GM19395 (cell line): ENCODE measurements at regions not wholly inside any gene's neighbourhood (a gene's known extent, or its start where the extent isn't known, plus 50 kb on each side); places are given as distances from the start of the nearest gene placed in this dataset.

Source experiments
- ATAC-seq: cut with Tn5 transposase; IDR thresholded peaks from one replicate; pipeline ENCODE4 v1.9.1; 2021; ENCODE audit warnings: mild to moderate bottlenecking, moderate library complexity; ENCODE audit not compliant: unreplicated experiment

DNA sequence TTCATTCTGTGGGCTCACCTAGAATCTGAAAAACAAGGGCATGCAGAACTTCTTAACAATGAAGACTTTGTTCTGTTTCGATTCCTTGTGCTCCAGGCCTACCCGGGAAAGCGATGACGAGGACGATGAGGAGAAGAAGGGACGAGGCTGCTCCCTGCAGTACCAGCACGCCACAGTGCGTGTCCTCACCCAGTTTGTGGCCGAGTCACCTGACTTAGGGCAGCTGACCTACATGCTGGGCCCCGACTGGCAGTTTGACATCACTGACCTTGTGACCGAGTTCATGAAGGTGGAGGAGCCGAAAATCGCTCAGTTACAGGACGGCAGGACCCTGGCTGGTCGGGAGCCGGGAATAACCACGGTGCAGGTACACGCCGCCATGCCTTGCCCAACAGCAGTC lies 585.4 kb downstream of the AACS start:
- ATAC-seq: no peak

DNA sequence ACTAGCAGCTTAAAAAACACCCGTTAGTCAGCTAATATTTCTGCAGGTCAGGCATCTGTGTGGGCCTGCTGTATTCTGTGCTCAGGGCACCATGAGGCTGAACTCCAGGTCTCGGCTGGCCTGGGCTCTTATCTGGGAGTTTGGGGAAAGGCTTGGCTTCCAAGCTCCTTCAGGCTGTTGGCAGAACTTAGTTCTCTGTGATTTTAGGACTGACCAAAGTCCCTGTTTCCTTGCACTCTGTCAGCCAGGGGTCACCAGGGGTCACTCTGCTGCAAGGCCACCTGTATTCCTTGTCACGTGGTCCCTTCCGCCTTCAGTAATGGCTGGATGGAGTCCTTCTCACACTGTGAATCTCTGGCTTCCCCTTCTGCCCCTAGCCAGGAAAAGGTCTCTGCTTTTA lies 586.4 kb downstream of the AACS start:
- no peak for ATAC-seq

DNA sequence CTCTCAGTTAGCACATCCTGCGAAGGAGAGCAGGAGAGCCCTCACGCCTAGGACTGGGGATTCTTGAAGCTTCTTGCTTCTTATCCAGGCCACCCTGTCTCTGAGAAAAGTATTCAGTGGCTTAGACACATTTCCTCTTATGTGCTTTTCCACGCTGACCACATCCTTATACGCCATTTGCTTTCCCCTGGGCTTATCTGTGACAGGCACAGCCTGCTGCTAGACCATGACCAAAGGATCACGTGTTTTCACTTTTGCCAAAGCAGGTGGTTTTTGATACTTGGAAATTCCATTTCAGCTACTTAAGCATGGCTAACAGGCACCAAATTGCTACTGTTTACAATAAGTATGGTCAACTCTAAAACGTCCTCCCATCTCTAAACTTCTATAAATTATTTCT lies 587.4 kb downstream of the AACS start:
- no peak for ATAC-seq

DNA sequence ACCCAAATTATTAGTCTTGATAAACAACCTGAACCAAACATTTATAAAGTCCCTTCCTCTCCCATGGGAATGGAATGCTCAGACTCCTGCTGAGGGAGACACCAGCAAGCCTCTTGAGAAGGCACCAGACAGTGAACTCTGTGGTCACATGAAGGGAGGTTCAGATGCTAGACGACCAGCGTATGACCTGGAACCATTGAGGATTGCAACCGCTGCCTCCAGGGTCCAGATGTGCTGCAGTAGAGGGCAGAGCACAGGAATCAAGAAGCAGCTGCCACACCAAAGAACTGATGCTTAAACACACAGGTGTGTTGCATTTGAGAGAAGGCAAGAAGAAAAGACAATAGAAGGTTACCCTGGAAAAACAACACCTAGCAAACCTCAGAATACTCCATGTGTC lies 592.4 kb downstream of the AACS start:
- ATAC-seq: no peak

DNA sequence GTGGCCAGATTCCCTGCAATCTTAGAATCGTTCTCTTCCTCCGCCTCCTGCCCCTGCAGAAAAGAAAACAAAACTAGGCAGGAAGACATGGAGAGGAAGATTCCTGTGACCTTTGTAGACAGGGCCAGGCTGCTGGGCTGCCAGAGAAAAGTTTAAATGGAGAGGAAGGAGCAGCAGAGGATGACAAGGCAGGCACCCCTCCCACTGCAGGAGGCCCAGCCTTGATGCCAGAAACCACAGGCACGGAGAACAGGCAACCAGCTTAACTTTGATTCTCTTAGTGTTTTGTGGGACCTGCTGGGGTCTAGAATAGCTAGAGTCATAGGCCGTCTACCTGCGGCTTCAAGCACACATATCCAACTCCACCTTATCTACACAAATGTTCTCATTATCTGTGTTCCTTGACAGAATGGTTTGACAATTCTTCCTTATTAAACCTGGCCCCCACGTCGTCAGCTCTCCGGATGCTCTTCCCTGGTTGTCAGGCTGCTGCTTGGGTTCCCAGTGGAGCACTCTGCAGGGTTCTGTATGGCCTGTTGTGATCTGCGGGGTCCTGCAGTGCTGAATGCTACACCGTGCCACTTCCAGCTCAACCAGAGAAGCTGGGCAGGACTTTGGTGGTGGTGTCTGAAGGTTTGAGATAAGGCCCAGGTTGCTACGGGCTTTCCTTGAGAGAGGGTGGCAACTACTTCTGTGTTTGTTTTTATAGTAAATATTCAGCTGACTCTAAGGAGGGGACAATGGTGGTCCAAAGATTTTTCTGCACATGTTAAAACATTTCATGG lies 609.5 kb downstream of the AACS start:
- ATAC-seq: no peak

DNA sequence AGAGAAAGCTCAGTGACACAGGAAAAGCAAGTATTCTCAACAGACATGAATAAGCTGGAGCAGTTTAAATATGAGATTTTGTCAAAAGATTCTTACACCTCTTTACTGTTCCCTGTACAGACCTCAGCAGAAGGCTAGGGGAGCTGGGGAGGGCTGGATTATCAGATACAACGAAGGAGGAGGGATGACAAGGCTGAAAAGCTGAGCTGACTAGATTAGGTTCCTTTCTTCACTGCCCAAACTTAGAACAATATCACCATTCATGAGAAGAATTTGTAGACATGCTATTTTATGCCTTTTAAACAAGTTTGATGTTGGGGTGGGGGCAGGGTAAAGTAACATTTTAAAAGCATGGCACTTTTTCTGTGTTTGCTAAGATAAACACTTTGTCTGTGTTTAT lies 611.1 kb downstream of the AACS start:
- ATAC-seq: no peak

DNA sequence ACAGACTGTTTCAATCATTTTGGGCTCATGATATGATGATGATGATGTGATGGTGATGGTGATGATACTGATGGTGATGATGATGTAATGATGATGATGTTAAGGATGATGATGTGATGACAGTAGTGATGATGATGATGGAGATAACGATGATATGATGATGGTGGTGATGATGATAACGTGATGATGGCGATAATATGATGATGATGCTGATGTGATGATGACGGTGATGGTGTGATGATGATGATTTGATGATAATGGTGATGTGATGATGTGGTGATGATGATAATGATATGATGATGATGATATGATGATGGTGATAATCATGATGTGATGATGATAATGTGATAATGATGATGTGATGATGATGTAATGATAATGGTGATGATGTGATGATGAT lies 612.6 kb downstream of the AACS start:
- no peak for ATAC-seq

DNA sequence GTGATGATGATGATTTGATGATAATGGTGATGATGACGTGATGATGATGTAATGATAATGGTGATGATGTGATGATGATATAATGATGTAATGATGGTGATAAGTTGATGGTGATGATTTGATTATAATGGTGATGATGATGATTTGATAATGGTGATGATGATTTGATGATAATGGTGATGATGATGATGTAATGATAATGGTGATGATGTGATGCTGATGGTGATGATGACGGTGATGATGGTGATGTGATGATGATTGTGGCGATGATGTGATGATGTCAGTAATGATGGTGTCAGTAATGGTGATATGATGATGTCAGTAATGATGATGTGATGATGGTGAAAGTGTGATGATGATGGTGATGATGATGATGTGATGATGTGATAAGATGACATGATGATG lies 613.4 kb downstream of the AACS start:
- ATAC-seq: no peak

DNA sequence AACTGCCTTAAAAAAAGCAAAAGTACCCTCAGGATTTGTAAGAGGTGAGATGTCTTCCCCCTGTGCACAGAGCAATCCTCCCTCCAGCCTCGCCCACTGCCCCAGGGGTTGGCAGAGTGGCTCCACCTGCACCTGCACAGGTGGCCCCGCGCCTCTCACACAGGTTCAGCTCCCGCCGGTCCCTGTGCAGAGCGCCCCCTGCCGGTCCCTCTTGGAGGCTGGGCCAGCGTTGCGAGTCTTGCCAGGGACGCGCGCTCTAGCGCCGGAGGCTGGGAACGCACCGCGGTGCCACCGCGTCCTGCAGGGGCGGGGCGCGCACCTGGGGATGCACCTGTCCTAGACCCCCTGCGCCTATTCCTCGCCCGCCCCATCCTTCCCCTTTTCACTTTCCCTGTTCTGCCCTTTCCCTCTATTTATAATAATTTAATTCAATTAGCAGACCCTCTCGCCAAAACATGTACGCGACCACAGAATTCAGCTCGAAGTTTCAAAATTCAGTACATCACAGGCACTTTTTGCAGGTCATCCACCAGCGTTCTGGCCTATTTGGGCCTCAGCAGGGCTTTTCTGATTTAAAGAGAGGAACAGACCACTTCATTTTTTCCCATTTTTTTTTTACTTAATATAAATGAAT lies 618.6 kb downstream of the AACS start:
- ATAC-seq: peak; percentile 83

DNA sequence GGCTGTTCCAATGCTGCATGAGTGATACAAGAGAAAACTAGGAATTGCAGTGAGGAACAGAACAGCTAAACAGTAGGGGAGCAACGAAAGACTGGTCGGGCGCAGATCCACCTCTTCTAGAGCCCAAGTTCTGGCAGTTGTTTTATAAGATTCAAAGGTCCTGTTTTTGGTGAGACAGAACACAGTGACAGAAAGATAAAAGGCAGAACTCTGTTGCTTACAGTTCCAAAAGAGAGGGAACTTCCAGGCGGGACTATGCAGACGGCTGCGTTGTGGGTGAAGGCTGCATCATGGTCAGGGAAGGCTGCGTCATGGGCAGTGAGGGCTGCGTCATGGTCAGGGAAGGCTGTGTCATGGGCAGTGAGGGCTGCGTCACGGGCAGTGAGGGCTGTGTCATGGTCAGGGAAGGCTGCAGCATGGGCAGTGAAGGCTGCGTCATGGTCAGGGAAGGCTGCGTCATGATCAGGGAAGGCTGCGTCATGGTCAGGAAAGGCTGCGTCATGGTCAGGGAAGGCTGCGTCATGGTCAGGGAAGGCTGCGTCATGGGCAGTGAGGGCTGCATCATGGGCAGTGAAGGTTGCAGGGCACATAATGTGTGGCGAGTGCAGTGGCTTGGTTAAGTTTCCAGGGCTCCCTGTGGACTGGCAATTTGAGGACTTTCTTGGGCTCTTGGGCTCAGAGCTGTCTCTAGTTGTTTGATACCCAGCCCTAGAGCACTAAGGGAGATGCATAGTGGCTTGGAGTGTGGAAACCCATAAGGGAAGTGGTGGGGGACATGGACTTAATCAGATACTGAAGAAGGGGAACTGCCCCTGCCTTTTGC lies 619.9 kb downstream of the AACS start:
- ATAC-seq: no peak

DNA sequence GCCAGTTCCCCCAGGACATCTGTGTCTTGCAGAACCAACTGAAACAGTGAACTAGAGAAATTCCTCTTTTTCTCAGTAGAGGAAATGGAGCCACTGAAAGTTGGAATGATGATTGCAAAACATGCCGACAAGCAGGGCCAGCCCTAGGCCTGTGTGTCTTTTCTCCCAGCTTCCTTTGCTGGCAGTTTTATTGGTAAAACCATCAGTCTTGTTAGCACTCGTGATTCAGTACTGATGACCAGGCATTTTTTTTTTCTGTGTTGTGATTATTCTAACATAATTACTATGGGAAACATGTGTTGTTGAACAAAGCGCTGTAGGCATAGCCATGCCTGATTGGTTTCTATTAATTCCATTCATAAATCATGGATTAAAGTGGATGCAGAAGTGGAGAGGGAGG lies 620.7 kb downstream of the AACS start:
- ATAC-seq: no peak

DNA sequence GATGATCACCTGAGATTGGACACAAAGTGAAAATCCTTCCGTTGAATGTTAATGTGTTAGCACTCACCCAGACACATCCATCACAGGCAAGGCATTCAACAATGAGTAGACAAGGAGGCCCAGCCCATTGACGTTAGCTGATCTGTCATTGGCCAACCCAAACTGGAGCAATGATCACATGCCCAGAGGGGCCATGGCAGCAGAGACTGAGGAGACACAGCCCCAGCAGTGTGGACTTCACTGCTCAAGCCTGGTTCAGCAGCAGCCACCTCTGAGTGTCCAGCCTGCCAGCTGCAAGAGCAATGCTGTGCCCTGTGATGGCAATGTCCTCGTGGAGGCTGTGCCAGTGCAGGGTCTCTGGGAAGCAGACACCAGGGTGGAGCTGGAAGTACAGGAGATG lies 622.2 kb downstream of the AACS start:
- no peak for ATAC-seq

DNA sequence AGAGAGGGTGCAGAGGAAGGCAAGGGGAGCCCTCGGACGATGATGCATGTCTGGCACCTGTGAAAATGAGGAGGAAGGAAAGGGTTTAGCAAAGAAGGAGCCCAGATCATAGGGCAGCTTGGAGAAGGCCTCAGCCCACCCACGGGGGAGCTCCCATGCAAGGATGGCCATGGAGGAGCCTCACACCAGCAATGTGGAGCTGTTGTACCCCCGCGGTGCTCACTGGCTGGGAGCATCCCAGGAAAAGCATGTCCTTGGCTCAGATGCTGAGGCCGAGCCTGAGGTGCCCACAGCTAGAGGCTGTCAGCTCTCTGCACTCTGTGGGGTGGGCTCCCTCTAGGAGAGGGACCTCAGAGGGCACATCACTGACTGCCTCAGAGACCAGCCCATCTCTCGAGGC lies 622.6 kb downstream of the AACS start:
- no peak for ATAC-seq

DNA sequence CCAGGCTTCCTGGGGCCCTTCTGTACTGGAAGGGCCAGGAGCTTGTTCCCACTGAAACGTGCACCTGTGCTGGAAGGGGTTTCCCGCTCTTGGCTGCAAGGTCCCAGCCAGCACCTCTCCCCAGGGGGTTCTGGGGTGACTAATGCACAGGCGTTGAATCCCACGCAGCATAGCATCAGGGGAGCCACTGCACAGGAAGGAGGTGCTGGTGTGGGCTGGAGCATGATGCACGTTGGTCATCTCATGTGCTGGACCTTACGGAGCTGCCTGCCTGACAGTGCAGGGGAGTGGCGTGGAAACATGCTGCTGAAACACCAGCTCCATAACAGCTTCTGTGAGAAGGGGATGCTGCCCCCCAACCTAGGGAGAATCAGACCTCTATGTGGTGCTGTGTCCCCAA lies 623.0 kb downstream of the AACS start:
- no peak for ATAC-seq

DNA sequence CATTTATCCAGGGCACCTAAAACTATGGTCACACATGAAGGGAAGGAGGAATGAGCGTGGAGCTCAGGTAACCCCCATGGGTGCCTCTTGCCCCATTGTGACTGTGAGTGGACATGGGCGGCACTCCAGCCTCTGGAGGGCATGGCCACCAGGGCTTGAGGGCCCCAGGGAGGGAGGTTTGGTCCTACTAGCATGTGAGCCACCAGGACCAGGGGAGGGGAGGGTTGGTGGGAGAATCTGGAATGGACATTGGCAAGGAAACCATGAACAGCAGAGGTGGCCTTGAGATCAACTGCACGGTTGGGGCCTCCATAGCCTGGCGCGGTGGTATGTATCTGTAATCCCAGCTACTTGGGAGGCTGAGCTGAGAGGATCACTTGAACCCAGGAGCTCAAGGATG lies 623.6 kb downstream of the AACS start:
- no peak for ATAC-seq

DNA sequence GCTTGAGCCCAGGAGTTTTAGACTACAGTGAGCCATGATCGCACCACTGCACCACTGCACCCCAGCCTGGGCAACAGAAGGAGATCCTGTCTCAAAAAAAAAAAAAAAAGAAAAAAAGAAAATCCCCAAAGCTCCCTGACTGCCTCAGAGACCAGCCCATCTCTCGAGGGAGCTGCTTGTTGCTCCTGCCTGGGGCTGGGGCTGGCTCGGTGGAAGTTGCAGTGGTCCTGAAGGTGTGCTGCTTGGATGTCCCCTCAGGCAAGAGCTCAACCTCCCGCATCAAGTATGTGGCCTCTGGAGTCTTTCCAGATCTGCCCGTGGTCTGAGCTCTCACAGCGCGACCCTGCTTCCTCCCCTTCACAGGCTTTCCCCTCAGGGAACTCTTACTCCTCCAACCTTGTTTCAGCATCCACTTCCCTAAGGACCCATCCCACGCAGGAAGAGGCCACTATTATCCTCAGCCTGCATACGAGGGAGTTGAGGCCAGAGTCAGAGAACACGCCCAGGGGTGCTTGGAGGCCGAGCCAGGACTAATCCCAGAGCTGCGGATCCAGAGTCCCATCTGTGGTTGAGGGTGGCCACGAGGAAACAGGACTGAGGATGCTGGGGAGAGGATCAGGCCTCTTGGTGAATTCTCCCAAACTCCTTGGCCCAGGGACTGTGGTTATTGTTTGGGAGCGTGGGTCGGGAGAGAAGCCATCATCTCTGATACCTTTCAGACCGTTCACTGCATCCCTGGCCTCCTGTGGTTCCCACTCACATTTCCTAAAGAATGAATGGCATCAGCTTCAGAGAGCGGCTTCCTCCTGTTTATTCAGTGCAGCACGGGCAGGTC lies 624.6 kb downstream of the AACS start:
- ATAC-seq: no peak

DNA sequence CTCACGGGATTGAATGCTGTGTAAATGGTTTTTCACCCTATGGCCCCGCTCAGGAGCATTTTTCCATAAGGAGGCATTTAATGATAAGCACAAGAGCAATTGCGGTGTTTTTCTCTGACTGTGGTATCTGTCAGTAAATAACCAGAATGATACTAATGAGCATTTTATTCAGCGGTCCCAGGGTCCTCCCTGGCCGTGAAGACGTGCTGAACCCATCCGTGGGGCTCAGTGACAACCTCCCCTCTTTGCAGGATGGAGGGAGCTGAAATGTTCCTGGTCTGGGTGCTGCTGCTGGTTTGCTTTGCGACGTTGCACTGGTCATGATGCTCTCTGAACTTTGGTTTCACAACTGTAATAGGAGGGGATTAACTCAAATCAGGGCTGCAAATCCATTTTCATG lies 625.6 kb downstream of the AACS start:
- ATAC-seq: no peak

DNA sequence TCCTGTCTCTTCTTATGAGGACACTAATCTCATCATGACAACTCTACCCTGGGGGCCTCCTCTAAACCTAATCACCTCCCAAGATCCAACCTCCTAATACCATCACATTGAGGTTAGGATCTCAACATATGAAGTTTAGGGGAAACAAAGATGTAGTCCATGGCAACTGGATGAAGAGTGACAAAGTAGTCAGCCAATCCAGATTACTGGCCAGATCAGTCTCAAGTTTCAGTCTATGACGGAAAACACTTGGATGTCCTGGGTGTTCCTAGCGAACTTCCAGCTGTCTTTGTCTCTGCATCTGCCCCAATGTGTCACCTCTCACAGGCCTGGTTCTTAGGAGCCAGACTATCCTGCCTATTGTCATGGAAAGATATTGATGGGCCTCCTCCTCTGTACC lies 630.8 kb downstream of the AACS start:
- ATAC-seq: no peak

DNA sequence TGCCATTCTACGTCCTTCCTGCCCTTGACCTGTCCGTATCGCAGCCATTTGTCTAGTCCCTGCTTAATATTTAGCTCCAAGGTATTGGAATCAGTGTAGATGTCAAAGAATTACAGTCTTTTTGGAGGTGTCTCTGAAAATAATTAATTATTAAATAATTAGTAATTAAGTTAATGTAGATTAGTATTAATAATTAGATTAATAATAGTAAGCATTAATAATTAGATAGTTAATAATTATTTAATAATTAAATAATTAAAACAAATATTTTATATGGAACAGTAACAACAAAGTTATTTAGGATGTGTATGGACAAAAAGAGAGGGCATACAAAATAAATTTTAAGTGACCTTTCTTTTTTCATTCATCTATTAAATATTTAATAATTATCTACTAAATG lies 639.6 kb downstream of the AACS start:
- ATAC-seq: no peak

DNA sequence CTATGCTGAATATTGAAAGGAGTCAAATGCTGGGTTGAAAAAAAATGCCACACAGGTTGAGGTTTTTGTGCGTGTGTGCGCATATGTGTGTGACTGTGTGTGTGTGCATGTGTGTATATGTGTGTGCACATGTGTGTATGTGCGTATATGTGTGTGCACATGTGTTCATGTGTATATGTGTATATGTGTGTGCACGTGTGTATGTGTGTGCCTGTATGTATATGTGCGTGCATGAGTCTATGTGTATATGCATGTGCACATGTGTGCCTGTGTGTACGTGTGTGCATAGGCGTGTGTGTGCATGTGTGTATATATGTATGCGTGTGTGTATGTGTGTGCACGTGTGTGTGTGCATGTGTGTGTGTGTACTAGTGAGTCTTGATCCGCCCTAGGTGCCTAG lies 655.7 kb downstream of the AACS start:
- no peak for ATAC-seq

DNA sequence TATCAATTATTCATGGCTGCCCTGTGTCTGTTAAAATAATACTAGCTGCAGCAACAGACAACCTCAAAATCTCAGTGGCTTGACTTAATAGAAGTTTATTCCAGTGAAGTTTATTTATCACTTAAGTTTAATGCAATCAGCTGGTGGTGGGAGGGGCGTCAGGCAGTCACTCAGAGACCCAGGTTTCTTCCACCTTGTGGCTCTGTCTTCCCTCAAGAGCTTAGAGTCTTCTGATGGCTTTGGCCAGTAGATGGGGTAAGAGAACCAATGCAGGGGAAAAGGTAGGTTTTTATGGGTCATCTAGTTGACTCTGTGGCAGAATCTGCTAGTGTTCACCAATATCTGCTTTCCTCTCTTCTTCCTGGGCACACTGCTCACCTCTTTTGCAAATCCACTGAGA lies 668.9 kb downstream of the AACS start:
- no peak for ATAC-seq
